ENCODE measurements at regions not wholly inside any gene's neighbourhood (a gene's known extent, or its start where the extent isn't known, plus 50 kb on each side); places are given as distances from the start of the nearest gene placed in this dataset.

DNA sequence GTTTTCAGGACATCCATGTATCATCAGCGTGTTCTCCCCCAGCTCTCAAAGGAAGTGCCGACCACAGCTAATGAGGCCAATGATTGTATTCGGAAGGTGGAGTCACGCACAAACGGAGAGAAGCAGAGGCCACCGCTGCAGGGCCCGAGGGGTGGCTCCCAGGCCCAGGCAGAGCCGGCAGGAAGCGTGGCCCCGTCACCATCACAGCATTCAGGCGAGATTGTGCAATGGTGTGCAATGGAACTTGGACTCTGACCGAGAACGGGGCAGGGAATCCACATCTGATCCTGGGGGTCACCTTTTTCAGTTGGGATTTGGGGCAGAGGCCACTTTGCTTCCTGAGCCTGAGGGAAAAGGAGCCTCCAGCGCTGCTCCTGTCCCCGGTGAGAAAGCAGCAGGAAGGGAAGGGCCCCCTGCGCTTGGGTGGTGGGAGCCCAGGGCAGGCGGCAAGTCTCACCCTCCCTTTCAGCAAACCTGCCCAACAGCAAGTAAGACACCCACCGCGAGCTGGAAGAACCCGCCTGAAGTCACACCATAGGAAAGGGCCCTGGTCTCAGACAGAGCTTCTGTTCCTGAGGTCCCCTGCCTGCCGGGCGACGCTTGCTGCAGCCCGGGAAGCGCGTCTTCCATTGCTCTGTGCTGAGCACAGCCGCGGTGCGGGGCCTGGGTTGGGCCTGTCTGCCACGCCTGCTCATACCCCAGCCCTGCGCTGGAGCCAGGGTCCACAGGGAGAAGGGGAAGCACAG, 1430.7 kb downstream of the BRD1 start (continued):
- no peak for TF ChIP-seq ZBTB40 (IDR thresholded peaks at IDR 0.05)
- peak; percentile 63; the same call in 1 of the 2 replicates for TF ChIP-seq ZBTB40 (CRISPR knock-in tag; IDR thresholded peaks at IDR 0.05)
- no peak for TF ChIP-seq ZBTB37 (CRISPR knock-in tag; IDR thresholded peaks at IDR 0.05)
- 0 out of 2 replicates have a peak, but pooled peaks have one; percentile 21 for TF ChIP-seq CBX5 (CRISPR knock-in tag; IDR thresholded peaks at IDR 0.05; ENCODE audit: borderline replicate concordance)
- peak; percentile 39; the same call in 1 of the 2 replicates for TF ChIP-seq ZNF264 (CRISPR knock-in tag; IDR thresholded peaks at IDR 0.05)
- no peak for TF ChIP-seq ZFP36L2 (CRISPR knock-in tag; IDR thresholded peaks at IDR 0.05)
- TF ChIP-seq, protein P1, sequence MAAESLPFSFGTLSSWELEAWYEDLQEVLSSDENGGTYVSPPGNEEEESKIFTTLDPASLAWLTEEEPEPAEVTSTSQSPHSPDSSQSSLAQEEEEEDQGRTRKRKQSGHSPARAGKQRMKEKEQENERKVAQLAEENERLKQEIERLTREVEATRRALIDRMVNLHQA (CRISPR knock-in tag; IDR thresholded peaks at IDR 0.05) = 0 out of 2 replicates have a peak, but pooled peaks have one; percentile 76
- TF ChIP-seq, protein P2, sequence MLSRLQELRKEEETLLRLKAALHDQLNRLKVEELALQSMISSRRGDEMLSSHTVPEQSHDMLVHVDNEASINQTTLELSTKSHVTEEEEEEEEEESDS (CRISPR knock-in tag; IDR thresholded peaks at IDR 0.05; ENCODE audit: borderline replicate concordance) = no peak
- no peak for TF ChIP-seq NFE2L2 (IDR thresholded peaks at IDR 0.05; ENCODE audit: low read length)
- no peak for TF ChIP-seq ZNF7 (CRISPR knock-in tag; IDR thresholded peaks at IDR 0.05)
- TF ChIP-seq ZNF703 (CRISPR knock-in tag; IDR thresholded peaks at IDR 0.05; ENCODE audit: borderline replicate concordance) = no peak
- TF ChIP-seq, protein P3, sequence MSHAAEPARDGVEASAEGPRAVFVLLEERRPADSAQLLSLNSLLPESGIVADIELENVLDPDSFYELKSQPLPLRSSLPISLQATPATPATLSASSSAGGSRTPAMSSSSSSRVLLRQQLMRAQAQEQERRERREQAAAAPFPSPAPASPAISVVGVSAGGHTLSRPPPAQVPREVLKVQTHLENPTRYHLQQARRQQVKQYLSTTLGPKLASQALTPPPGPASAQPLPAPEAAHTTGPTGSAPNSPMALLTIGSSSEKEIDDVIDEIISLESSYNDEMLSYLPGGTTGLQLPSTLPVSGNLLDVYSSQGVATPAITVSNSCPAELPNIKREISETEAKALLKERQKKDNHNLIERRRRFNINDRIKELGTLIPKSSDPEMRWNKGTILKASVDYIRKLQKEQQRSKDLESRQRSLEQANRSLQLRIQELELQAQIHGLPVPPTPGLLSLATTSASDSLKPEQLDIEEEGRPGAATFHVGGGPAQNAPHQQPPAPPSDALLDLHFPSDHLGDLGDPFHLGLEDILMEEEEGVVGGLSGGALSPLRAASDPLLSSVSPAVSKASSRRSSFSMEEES (CRISPR knock-in tag; IDR thresholded peaks at IDR 0.05) = 0 out of 2 replicates have a peak, but pooled peaks have one; percentile 17
- TF ChIP-seq TAF15 (IDR thresholded peaks at IDR 0.05; ENCODE audit: low read depth, low read length, poor library complexity, severe bottlenecking) = no peak

All from HepG2 (cell line).